ENCODE measurements at regions not wholly inside any gene's neighbourhood (a gene's known extent, or its start where the extent isn't known, plus 50 kb on each side); places are given as distances from the start of the nearest gene placed in this dataset.
A peak's percentile ranks its signal among the peaks of the same experiment; 100 is the strongest.
"Not testable (repeated sequence)": the region's sequence is repeated elsewhere in the genome, so short reads cannot be mapped to it uniquely, and the experiment has no call there.

DNA sequence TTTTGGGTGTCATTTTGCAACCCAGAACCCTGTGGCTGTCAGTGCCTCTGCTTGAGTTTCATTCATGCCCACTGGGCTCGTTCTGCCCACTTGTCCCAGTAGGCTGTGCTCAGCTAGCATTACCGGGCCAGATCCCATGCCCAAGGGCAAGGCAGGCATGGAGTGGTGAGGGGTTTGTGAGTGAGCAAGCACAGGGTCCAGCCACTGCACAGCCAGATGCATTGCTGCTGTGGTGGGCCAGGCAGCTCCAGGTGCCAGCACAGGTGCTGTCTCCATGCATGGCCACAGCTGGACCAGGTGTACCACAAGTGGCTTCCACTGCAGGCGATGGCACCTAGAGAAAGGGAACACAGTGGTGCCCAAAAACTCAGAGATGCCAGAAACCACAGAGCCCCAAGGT is 1671.2 kb downstream of the OLFM4 start:
- DNase-seq (ENCODE audit: low spot score, unreplicated experiment): no peak
- Mint-ChIP-seq H3K36me3 (ENCODE audit: insufficient read depth) (peaks cover 3% of the 10 kb centered on the region), H3K27ac (no peak overlapping the region), H3K9me3 (ENCODE audit: low read depth) (peaks cover 4% of the 10 kb centered on the region), H3K4me3 (ENCODE audit: low read depth) (no peak overlapping the region), H3K27me3 (no peaks in the 10 kb centered on the region), H3K4me1 (ENCODE audit: low read depth) (peaks cover under 1% of the 10 kb centered on the region)
- TF ChIP-seq, protein P1, sequence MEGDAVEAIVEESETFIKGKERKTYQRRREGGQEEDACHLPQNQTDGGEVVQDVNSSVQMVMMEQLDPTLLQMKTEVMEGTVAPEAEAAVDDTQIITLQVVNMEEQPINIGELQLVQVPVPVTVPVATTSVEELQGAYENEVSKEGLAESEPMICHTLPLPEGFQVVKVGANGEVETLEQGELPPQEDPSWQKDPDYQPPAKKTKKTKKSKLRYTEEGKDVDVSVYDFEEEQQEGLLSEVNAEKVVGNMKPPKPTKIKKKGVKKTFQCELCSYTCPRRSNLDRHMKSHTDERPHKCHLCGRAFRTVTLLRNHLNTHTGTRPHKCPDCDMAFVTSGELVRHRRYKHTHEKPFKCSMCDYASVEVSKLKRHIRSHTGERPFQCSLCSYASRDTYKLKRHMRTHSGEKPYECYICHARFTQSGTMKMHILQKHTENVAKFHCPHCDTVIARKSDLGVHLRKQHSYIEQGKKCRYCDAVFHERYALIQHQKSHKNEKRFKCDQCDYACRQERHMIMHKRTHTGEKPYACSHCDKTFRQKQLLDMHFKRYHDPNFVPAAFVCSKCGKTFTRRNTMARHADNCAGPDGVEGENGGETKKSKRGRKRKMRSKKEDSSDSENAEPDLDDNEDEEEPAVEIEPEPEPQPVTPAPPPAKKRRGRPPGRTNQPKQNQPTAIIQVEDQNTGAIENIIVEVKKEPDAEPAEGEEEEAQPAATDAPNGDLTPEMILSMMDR (IDR thresholded peaks at IDR 0.05; ENCODE audit: unreplicated experiment): no peak

DNA sequence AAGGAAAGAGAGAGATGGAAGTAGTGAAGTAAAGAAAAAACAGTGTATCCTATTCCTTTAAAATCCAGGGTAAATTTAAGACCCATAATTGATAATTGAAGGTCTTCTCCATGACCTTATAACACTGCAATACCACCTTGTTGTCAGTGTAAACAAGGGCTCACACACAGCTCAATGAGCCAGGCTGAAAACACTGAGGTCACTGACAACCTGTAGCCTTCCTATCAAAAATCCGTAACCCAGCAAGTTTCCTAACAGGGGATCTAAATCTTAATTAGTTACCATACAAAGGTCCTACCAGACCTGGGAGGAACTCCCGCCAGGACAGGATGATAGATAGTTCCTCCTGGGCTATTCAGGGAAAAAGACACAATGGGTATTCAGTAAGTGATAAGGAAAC is 1677.1 kb downstream of the OLFM4 start:
- Mint-ChIP-seq H3K4me3 (ENCODE audit: low read depth) (no peak overlapping the region), H3K27ac (peak overlapping the region; percentile 11), H3K4me1 (ENCODE audit: low read depth) (peaks cover 15% of the 10 kb centered on the region), H3K9me3 (ENCODE audit: low read depth) (peaks cover 4% of the 10 kb centered on the region), H3K36me3 (ENCODE audit: insufficient read depth) (peaks cover 3% of the 10 kb centered on the region), H3K27me3 (no peaks in the 10 kb centered on the region)
- TF ChIP-seq, protein P1 (IDR thresholded peaks at IDR 0.05; ENCODE audit: unreplicated experiment): no peak
- no peak for DNase-seq (ENCODE audit: low spot score, unreplicated experiment)

DNA sequence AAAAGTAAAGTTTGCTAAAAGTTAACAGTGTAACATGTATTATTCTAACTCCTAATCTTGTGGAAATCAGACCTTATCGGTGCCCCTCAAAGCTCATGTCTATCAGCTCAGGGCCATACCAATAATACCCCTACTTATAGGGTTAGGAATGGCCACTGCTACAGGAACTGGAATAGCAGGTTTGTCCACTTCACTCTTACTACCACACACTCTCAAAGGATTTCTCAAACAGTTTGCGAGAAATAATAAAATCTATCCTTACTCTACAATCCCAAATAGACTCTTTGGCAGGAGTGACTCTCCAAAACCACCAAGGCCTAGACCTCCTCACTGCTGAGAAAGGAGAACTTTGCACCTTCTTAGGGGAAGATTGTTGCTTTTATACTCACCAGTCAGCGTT is 1677.7 kb downstream of the OLFM4 start:
- no peaks in the 10 kb centered on the region for H3K9me3 Mint-ChIP-seq (ENCODE audit: low read depth)

DNA sequence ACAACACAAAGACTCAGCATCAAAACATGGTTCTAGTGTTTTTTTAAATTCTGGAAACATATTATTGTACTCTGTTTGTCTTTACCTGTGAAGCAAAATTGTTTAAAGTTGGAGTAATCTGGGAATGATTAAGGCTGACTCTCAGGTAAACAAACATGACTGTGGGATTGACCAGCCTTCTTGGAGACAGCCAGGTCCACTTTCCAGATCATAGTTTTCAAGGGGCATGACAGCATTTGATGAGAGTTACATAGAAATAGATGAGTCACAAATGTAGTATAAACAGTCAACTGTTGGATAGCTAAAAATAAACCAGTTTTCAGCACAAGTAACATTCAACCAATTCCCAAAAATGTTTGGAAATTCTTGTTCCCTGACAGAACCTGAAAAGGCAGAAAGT is 1680.9 kb downstream of the OLFM4 start:
- DNase-seq (ENCODE audit: low spot score, unreplicated experiment): no peak
- TF ChIP-seq, protein P1 (IDR thresholded peaks at IDR 0.05; ENCODE audit: unreplicated experiment): no peak
- H3K4me1 Mint-ChIP-seq (ENCODE audit: low read depth): peaks cover 15% of the 10 kb centered on the region
- no peak overlapping the region for H3K4me3 Mint-ChIP-seq (ENCODE audit: low read depth)
- no peaks in the 10 kb centered on the region for H3K27me3 Mint-ChIP-seq
- no peak overlapping the region for H3K27ac Mint-ChIP-seq
- H3K36me3 Mint-ChIP-seq (ENCODE audit: insufficient read depth): no peaks in the 10 kb centered on the region
- peaks cover 6% of the 10 kb centered on the region for H3K9me3 Mint-ChIP-seq (ENCODE audit: low read depth)

More for the DNA sequence above, 1677.7 kb downstream of the OLFM4 start:
- TF ChIP-seq, protein P1 (IDR thresholded peaks at IDR 0.05; ENCODE audit: unreplicated experiment): no peak
- H3K27ac Mint-ChIP-seq: peak overlapping the region; percentile 84
- peaks cover 15% of the 10 kb centered on the region for H3K4me1 Mint-ChIP-seq (ENCODE audit: low read depth)
- no peaks in the 10 kb centered on the region for H3K27me3 Mint-ChIP-seq
- DNase-seq (ENCODE audit: low spot score, unreplicated experiment): no peak
- no peak overlapping the region for H3K4me3 Mint-ChIP-seq (ENCODE audit: low read depth)
- H3K36me3 Mint-ChIP-seq (ENCODE audit: insufficient read depth): no peaks in the 10 kb centered on the region

DNA sequence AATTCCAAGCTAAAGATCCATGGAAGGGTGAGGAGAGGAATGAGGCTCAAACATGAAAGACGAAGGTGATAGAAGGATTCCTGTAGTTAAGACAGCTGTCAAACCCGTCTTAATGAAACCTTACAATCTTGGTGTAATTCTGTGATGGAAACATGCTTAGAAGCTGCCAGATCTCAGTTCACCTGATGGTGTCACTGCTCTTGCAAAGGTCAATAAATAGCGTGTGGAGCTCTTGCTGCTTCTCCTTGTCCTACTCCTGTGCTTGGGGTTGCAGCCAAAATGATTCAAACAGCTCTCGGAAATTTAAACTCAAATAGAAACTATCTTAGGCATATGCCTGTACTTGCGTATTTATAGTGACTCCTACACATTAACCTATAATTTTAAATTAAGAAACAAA is 1705.0 kb downstream of the OLFM4 start:
- Mint-ChIP-seq H3K4me1 (ENCODE audit: low read depth) (no peaks in the 10 kb centered on the region), H3K9me3 (ENCODE audit: low read depth) (peaks cover 10% of the 10 kb centered on the region), H3K36me3 (ENCODE audit: insufficient read depth) (peaks cover 2% of the 10 kb centered on the region), H3K27me3 (no peaks in the 10 kb centered on the region), H3K4me3 (ENCODE audit: low read depth) (no peak overlapping the region), H3K27ac (no peak overlapping the region)
- TF ChIP-seq, protein P1 (IDR thresholded peaks at IDR 0.05; ENCODE audit: unreplicated experiment): peak; percentile 35
- no peak for DNase-seq (ENCODE audit: low spot score, unreplicated experiment)

DNA sequence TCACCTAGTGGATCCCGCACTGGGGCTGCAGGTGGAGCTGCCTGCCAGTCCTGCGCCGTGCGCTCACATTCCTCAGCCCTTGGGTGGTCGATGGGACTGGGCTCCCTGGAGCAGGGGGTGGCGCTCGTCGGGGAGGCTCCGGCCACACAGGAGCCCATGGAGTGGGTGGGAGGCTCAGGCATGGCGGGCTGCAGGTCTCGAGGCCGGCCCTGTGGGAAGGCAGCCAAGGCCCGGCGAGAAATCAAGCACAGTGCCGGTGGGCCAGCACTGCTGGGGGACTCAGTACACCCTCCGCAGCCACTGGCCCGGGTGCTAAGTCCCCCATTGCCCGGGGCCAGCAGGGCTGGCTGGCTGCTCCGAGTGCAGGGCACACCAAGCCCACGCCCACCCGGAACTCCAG is 1708.6 kb downstream of the OLFM4 start:
- H3K36me3 Mint-ChIP-seq (ENCODE audit: insufficient read depth); H3K4me1 Mint-ChIP-seq (ENCODE audit: low read depth); DNase-seq (ENCODE audit: low spot score, unreplicated experiment); H3K27me3 Mint-ChIP-seq; H3K9me3 Mint-ChIP-seq (ENCODE audit: low read depth); H3K4me3 Mint-ChIP-seq (ENCODE audit: low read depth); H3K27ac Mint-ChIP-seq: not testable (repeated sequence)
